Gastroesophageal sphincter (tissue), 3 donors: ENCODE measurements at regions not wholly inside any gene's neighbourhood (a gene's known extent, or its start where the extent isn't known, plus 50 kb on each side); places are given as distances from the start of the nearest gene placed in this dataset.

ENCODE experiments used
- EP300 ChIP-seq: sonication (generic); formaldehyde crosslinking; IDR thresholded peaks from one replicate; pipeline ENCODE4 v1.6.1; 2017; ENCODE audit warnings: antibody characterized with exemption, mild to moderate bottlenecking
- POLR2A ChIP-seq, 2 donors: fragments of 450-650 bp; IDR thresholded peaks; one replicate each; pipeline ENCODE4 v1.6.1; 2017; ENCODE audit warnings: antibody characterized with exemption in 2 of 2, mild to moderate bottlenecking in 2 of 2, moderate library complexity in 1 of 2
- POLR2AphosphoS5 ChIP-seq: sonication (generic); formaldehyde crosslinking; IDR thresholded peaks from one replicate; pipeline ENCODE4 v1.6.1; 2017; ENCODE audit warnings: antibody characterized with exemption
- TF ChIP-seq, protein P1 (sequence below), 4 experiments: fragments of 200-600 bp in 2 of 4; fragments of 450-650 bp in 2 of 4; sonication (generic) in 1 of 4; IDR thresholded peaks; one replicate each; pipeline ENCODE4 v1.5.1; 2017 to 2019; ENCODE audit warnings: antibody characterized with exemption in 4 of 4, mild to moderate bottlenecking in 2 of 4, moderate library complexity in 2 of 4

GRCh38 chr12:77600468-77600843 is 230.2 kb upstream of the NAV3 start:
- TF ChIP-seq, protein P1, sequence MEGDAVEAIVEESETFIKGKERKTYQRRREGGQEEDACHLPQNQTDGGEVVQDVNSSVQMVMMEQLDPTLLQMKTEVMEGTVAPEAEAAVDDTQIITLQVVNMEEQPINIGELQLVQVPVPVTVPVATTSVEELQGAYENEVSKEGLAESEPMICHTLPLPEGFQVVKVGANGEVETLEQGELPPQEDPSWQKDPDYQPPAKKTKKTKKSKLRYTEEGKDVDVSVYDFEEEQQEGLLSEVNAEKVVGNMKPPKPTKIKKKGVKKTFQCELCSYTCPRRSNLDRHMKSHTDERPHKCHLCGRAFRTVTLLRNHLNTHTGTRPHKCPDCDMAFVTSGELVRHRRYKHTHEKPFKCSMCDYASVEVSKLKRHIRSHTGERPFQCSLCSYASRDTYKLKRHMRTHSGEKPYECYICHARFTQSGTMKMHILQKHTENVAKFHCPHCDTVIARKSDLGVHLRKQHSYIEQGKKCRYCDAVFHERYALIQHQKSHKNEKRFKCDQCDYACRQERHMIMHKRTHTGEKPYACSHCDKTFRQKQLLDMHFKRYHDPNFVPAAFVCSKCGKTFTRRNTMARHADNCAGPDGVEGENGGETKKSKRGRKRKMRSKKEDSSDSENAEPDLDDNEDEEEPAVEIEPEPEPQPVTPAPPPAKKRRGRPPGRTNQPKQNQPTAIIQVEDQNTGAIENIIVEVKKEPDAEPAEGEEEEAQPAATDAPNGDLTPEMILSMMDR (IDR thresholded peaks at IDR 0.05): no peak
- no peak for TF ChIP-seq POLR2A (IDR thresholded peaks at IDR 0.05)
- no peak for TF ChIP-seq POLR2AphosphoS5
- TF ChIP-seq EP300: no peak
